ENCODE measurements at regions not wholly inside any gene's neighbourhood (a gene's known extent, or its start where the extent isn't known, plus 50 kb on each side); places are given as distances from the start of the nearest gene placed in this dataset.

- DNase-seq (ENCODE audit: low spot score): no peak
Measured at GRCh38 chr5:164351245-164351834, 845.9 kb downstream of the MAT2B start.

DNA sequence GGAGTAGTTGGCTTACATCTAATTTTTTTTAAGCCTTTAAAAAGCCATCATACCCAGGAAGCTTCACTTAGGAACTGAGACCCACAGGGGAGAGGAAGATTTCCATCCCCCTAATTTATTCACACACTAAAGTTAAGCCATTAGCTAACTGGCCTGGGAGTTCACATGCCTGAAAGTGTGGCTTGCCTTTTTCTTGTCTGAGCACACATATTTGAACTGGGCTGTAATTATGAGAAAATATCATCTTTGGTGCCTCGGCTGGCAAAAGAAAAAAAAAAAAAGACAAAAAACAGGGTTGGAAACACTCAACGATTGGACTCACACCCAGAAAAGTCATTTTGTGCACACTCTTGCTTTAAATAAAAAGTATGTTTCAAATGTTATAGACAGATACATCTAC lies 847.3 kb downstream of the MAT2B start:
- no peak for DNase-seq (ENCODE audit: low spot score)

DNA sequence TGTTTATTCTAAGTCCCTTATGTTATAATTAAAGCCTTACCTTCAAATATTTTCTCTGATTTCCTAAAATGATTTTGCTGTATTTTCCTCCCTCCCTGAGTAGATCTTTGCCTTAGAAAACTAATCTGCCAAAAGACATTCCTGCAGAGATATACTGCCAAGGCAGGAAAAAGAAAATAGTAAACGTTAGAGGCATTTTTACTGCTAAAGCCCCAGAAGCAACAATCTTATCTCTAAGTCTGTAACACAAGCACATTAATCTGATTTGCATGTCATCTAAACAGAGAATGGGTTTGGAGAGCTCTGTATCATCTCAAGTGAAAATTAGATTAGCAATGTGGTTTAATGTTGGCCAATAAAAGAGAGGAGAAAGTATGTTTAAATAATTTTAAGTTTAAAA lies 847.7 kb downstream of the MAT2B start:
- no peak for DNase-seq (ENCODE audit: low spot score)

GRCh38 chr5:164354139-164354751 lies 848.8 kb downstream of the MAT2B start:
- DNase-seq (ENCODE audit: low spot score): no peak

DNA sequence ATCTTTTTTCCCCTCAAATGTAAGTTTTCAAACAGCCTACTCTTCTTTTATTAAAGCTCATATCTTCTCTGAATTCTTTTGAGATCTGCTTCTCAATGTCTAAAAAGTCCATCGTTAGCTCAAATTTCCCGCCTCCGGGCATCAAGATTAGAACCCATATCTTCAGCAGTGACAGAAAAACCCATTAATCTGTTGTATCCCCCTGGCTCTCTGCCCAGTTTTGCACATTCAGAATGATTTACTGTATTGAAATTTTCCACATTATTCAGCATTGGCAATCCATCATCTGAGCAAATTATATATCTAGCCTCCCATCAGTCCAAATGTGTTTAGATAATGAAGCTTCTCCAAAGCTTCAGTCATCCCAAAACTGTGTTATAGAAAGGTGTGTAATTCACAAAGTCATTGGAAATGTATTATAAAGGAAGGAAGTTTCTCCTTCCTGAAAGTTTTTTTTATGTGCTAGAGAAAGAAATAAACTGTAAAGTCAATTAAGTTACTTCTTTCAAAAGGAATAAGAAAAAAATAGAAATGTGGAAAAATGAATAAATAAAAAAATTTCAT lies 849.9 kb downstream of the MAT2B start:
- DNase-seq (ENCODE audit: low spot score): no peak

GRCh38 chr5:164356790-164357189 lies 851.4 kb downstream of the MAT2B start:
- no peak for DNase-seq (ENCODE audit: low spot score)

DNA sequence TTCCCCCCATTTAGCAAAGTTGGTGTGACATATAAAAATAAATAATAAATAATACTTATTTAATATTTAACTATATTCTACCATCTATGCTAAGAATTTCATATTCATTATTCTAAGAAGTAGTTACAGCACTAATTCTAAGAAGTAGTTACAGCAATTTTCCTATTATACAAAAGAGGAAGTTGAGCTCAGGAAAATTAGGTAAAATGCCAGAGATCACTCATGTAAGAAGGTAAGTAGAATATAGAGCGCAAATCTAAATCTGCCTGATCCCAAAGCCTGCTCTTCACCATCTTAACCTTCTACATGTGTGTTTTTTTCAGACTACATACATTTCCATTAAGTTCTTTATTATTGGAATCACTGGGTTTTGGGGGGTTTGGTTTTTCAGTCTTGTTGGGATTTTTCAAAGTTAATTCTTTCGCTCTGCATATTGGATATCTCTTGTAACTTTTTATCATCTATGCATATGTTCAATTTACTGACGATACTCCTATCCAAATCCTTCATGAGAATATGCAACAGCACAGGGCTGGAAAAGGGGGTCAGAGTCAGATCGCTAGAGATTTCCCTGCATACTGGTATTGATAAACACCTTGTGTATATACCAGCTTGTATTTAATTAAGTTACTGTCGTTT lies 852.1 kb downstream of the MAT2B start:
- DNase-seq (ENCODE audit: low spot score): no peak

DNA sequence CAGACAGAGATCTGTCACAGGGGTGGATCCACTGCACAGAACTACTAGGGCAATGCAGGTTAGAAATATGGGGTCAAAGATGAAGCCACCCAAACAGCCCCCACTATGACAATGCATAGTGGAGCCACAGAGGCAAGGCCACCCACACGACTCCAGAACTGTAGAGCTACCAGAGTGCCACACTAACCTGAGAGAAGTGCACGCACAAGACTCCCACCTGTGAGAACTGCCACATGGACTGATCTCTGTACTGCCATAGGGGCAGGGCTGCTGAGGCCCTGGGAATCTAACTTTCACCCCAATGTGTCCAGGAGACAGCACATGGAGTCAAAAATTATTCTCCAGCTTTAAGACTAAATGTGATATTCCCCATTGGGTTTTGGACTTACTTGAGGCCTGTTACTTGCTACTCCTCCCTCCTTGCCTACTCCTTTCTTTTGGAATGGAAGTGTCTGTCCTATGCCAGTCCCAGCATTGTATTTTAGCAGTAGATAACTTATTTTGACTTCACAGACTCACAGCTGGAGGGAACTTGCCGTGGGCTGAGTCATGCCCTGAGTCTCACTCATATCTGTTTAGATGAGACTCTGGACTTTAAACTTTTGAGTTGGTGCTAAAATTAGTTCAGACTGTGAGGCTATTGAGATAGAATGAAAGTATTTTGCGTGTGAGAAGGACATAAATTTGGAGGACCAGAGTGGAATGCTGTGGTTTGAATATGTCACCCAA lies 853.3 kb downstream of the MAT2B start:
- DNase-seq (ENCODE audit: low spot score): no peak

DNA sequence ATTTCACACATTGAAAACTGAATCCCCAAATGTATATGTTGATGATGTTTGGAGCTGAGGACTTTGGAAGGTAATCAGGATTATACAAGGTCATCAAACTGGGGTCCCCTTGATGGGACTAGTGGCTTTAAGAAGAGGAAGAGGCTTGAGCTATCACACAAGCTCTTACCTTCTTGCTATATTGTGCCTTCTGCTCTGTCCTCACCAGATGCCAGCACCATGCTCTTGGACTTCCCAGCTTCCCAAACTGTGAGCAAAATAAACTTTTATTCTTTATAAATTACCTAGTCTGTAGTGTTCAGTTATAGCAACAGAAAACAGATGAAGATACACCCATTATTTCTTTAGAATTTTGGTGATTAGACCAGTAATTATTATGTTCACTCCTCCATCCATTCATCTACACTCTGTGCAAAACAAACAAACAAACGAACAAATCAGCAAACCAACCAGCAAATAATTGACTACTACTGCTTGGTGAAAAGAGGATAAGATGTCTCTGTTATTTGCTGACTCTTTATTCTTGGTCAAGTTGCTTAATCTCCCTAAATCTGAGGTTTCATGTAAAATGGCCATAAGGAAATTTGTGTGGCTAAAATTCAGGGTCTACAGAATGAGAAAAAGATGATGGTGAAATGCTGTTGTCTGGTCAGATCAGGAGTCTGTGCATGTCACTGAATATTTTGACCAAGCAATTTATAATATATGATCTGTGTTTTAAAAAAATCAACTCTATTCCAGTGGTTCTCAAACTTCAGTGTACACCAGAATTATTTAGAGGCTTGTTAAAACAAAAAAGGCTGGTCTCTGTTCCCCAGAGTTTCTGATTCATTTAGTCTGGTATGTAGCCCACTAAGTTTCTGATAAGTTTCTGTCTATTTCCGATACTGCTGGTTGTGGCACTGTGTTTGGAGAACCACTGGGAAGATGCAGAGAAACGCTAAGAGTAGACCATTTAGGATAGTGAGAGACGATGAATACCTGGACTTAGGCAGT lies 854.1 kb downstream of the MAT2B start:
- DNase-seq (ENCODE audit: low spot score): no peak

- DNase-seq (ENCODE audit: low spot score): no peak
Measured at GRCh38 chr5:164360589-164360988, 855.2 kb downstream of the MAT2B start.

DNA sequence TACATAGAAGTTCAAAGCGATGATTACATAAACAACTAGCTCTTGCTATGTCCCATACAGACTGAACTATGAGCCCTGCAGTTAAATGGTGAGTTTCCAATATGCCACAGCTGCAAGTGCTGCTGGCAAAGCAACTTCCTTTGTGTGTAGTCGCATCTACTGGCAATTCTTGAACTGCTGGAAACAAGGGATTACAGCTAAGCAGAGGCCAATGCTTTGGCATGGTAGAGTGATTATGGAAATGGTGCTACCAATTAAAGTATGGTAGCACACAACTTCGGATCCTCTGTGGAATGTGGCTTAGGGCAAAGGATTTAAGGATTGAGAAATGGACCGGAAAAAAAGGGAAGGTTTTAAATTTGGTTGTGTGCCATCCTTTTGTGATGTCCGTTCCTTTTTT lies 856.6 kb downstream of the MAT2B start:
- DNase-seq (ENCODE audit: low spot score): no peak

GRCh38 chr5:164362835-164363234 lies 857.4 kb downstream of the MAT2B start:
- no peak for DNase-seq (ENCODE audit: low spot score)

- no peak for DNase-seq (ENCODE audit: low spot score)
Measured at GRCh38 chr5:164364237-164365208, 859.1 kb downstream of the MAT2B start.

GRCh38 chr5:164370841-164371240 lies 865.4 kb downstream of the MAT2B start:
- DNase-seq (ENCODE audit: low spot score): no peak

DNA sequence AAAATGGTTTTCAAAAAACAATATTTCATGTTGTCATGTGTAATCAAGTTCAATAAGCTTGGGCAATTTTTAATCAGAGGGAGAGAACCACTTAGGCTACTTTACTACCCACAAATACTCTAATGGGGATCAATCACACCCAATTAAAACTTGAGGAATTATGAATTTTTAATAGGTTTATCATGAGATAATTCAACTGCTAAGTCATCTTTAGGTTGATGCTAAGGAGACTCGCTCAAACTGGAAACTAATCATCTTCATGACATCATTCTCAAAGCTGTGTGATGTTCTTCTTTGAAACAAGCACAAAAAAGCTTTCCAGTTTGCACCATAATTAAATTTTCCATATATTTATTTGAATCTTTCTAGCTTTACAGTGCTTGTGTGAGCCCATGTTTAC lies 867.5 kb downstream of the MAT2B start:
- DNase-seq (ENCODE audit: low spot score): no peak

DNA sequence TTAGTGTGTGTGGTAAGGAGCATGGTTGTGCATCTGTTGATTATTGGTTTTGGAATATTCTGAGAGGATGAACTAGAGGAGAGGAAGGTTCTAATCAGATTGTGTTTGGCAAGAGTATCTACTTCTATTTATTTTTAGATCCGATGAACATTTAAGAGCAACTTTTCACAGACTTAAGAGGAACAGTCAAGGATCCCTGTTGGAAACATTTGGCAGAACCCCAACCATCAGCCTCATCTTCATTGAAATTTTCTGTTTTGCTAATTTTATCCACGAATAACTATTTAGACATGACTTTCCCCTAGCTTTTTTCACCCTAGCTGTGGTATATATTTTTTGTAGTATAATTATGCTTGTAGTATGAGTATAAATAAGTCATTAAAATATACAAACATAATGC lies 868.5 kb downstream of the MAT2B start:
- no peak for DNase-seq (ENCODE audit: low spot score)

GRCh38 chr5:164375051-164375450 lies 869.6 kb downstream of the MAT2B start:
- no peak for DNase-seq (ENCODE audit: low spot score)

DNA sequence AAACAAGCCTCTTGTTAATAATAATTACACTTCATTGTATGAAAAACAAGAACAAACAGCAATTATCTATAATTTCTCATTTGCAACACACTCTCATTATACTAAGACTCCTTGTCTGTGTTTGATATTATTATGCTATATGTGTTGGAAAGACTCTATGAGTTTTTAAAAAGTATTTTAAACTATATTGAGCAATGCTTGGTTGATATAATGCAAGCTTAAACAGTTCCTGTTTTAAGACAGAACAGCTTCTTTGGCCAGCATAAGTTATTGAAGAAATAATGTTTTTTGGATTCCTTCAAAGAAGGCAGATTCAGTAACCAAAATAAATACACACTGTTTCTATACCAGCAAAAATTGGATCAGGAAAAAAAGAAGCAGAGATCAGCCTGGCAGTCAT lies 871.4 kb downstream of the MAT2B start:
- DNase-seq (ENCODE audit: low spot score): no peak

- DNase-seq (ENCODE audit: low spot score): no peak
Measured at GRCh38 chr5:164377746-164378145, 872.3 kb downstream of the MAT2B start.

DNA sequence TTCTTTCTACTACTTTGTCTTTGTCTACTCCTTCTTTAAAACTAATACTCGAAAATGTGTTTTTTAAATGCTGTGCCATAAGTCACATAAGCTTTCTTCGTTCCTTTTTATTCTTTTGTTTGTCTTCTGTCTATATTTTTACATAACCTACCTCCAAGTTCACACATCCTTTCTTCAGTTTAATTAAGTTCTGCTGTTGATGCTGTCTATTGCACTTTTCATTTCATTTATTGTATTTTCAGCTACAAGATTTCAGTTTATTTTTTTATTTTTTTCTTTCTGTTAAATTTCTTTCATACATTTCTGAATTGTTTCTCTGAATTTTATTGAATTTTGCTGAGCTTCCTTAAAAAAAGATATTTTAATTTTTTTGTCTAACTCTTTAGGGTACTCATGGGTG lies 878.2 kb downstream of the MAT2B start:
- no peak for DNase-seq (ENCODE audit: low spot score)

Measured in GM03348 (cell line).